ENCODE measurements at regions not wholly inside any gene's neighbourhood (a gene's known extent, or its start where the extent isn't known, plus 50 kb on each side); places are given as distances from the start of the nearest gene placed in this dataset.

DNA sequence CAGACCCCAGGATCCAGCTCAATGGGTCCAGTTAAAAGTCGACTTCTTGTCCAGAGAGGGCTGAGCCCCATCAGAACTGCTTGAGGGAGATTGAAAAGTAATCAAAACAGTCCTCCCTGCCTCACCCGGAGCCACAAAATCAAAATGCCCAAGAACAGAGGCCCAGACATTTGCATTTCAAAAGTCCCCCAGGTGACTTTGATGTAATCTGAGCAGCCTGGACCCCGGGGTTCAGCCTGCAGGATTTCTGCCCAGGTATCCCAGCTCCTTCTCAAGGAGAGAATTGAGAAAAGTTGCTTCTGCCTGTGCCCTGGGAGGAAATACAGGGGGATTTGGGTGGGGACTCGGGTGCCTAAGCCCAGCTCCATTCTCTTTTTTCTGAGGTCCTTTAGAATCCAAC, 1385.0 kb downstream of the TBC1D22A start:
- Histone ChIP-seq H3K4me1 (ENCODE audit: control insufficient read depth, insufficient read depth, low read length) (no peaks in the 10 kb centered on the region), H3K4me3 (ENCODE audit: low read depth, low read length) (no peak overlapping the region), H3K27ac (ENCODE audit: extremely low read depth, low read depth, low read length) (no peak overlapping the region), H3K9me3 (ENCODE audit: control insufficient read depth, insufficient read depth, low read depth, low read length) (no peaks in the 10 kb centered on the region), H3K36me3 (ENCODE audit: control insufficient read depth in 2 of 2, insufficient read depth in 1 of 2, low read length in 2 of 2) (no peaks in the 10 kb centered on the region)
- CTCF ChIA-PET = no interaction called here
- TF ChIP-seq ZNF621 (tag by site-specific recombination; IDR thresholded peaks at IDR 0.05) = no peak
- TF ChIP-seq OSR2 (tag by site-specific recombination; IDR thresholded peaks at IDR 0.05) = no peak
- TF ChIP-seq ATF2 (tag by site-specific recombination; IDR thresholded peaks at IDR 0.05; ENCODE audit: low read depth) = no peak
- no peak for TF ChIP-seq ZNF830 (tag by site-specific recombination; IDR thresholded peaks at IDR 0.05; ENCODE audit: low read depth)
- TF ChIP-seq ZNF626 (tag by site-specific recombination; IDR thresholded peaks at IDR 0.05) = no peak
- no peak for TF ChIP-seq ZNF223 (tag by site-specific recombination; IDR thresholded peaks at IDR 0.05)
- POLR2A ChIA-PET = no interaction called here

GRCh38 chr22:48146426-48146825, 1384.0 kb downstream of the TBC1D22A start:
- TF ChIP-seq, protein P1, sequence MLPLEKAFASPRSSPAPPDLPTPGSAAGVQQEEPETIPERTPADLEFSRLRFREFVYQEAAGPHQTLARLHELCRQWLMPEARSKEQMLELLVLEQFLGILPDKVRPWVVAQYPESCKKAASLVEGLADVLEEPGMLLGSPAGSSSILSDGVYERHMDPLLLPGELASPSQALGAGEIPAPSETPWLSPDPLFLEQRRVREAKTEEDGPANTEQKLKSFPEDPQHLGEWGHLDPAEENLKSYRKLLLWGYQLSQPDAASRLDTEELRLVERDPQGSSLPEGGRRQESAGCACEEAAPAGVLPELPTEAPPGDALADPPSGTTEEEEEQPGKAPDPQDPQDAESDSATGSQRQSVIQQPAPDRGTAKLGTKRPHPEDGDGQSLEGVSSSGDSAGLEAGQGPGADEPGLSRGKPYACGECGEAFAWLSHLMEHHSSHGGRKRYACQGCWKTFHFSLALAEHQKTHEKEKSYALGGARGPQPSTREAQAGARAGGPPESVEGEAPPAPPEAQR (tag by site-specific recombination; IDR thresholded peaks at IDR 0.05) = no peak
- TF ChIP-seq, protein P2, sequence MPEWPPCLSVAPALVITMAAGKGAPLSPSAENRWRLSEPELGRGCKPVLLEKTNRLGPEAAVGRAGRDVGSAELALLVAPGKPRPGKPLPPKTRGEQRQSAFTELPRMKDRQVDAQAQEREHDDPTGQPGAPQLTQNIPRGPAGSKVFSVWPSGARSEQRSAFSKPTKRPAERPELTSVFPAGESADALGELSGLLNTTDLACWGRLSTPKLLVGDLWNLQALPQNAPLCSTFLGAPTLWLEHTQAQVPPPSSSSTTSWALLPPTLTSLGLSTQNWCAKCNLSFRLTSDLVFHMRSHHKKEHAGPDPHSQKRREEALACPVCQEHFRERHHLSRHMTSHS (tag by site-specific recombination; IDR thresholded peaks at IDR 0.05) = no peak
- TF ChIP-seq, protein P3, sequence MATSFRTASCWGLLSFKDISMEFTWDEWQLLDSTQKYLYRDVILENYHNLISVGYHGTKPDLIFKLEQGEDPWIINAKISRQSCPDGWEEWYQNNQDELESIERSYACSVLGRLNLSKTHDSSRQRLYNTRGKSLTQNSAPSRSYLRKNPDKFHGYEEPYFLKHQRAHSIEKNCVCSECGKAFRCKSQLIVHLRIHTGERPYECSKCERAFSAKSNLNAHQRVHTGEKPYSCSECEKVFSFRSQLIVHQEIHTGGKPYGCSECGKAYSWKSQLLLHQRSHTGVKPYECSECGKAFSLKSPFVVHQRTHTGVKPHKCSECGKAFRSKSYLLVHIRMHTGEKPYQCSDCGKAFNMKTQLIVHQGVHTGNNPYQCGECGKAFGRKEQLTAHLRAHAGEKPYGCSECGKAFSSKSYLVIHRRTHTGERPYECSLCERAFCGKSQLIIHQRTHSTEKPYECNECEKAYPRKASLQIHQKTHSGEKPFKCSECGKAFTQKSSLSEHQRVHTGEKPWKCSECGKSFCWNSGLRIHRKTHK (tag by site-specific recombination; IDR thresholded peaks at IDR 0.05) = no peak
- TF ChIP-seq ZNF184 (tag by site-specific recombination; IDR thresholded peaks at IDR 0.05) (no peak), BCL11B (tag by site-specific recombination; IDR thresholded peaks at IDR 0.05; ENCODE audit: low read depth) (no peak), ZNF658 (tag by site-specific recombination; IDR thresholded peaks at IDR 0.05) (no peak), ZNF529 (tag by site-specific recombination; IDR thresholded peaks at IDR 0.05; ENCODE audit: insufficient replicate concordance) (no peak), SCRT2 (tag by site-specific recombination; IDR thresholded peaks at IDR 0.05) (no peak), ZBTB20 (tag by site-specific recombination; IDR thresholded peaks at IDR 0.05) (no peak), ZNF140 (tag by site-specific recombination; IDR thresholded peaks at IDR 0.05) (no peak), PBX3 (CRISPR knock-in tag; IDR thresholded peaks at IDR 0.05) (no peak), ZNF560 (tag by site-specific recombination; IDR thresholded peaks at IDR 0.05; ENCODE audit: borderline replicate concordance) (no peak), ZBTB7A (tag by site-specific recombination; IDR thresholded peaks at IDR 0.05; ENCODE audit: low read depth) (no peak)
- Histone ChIP-seq H3K27ac (ENCODE audit: extremely low read depth, low read depth, low read length) (no peak overlapping the region), H3K36me3 (ENCODE audit: control insufficient read depth in 2 of 2, insufficient read depth in 1 of 2, low read length in 2 of 2) (no peaks in the 10 kb centered on the region), H3K9me3 (ENCODE audit: control insufficient read depth, insufficient read depth, low read depth, low read length) (no peaks in the 10 kb centered on the region), H3K4me1 (ENCODE audit: control insufficient read depth, insufficient read depth, low read length) (no peaks in the 10 kb centered on the region), H3K4me3 (ENCODE audit: low read depth, low read length) (no peak overlapping the region)
- CTCF ChIA-PET = no interaction called here
- POLR2A ChIA-PET = no interaction called here
